ENCODE measurements at regions not wholly inside any gene's neighbourhood (a gene's known extent, or its start where the extent isn't known, plus 50 kb on each side); places are given as distances from the start of the nearest gene placed in this dataset.
"Not testable (repeated sequence)": the region's sequence is repeated elsewhere in the genome, so short reads cannot be mapped to it uniquely, and the experiment has no call there.

GRCh38 chr2:215836881-215837280 lies 176.5 kb downstream of the MREG start:
- in situ Hi-C loops (cut with HindIII; ENCODE audit: low pct_unique_long_range_greater_than_20kb, low sequenced_read_pairs) = no loop called here
- DNase-seq (ENCODE audit: low read depth in 1 of 2, low spot score in 1 of 2) = no peak
- no peak for TF ChIP-seq JUND (IDR thresholded peaks at IDR 0.05; ENCODE audit: low read depth)

- in situ Hi-C loops (cut with HindIII; ENCODE audit: low pct_unique_long_range_greater_than_20kb, low sequenced_read_pairs) = no loop called here
- peak in 1 of 2 experiments; percentile 36 for DNase-seq (ENCODE audit: low read depth in 1 of 2, low spot score in 1 of 2)
- TF ChIP-seq JUND (IDR thresholded peaks at IDR 0.05; ENCODE audit: low read depth) = no peak; the same call in 1 of the 2 replicates
Measured at GRCh38 chr2:215835657-215836056, 177.7 kb downstream of the MREG start.

- TF ChIP-seq JUND (IDR thresholded peaks at IDR 0.05; ENCODE audit: low read depth) = no peak
- in situ Hi-C loops (cut with HindIII; ENCODE audit: low pct_unique_long_range_greater_than_20kb, low sequenced_read_pairs) = no loop called here
- DNase-seq (ENCODE audit: low read depth in 1 of 2, low spot score in 1 of 2) = no peak
Measured at GRCh38 chr2:215835231-215835630, 178.1 kb downstream of the MREG start.

GRCh38 chr2:215833531-215834162 lies 179.7 kb downstream of the MREG start:
- in situ Hi-C loops (cut with HindIII; ENCODE audit: low pct_unique_long_range_greater_than_20kb, low sequenced_read_pairs) = no loop called here
- peak in 1 of 2 experiments; percentile 30 for DNase-seq (ENCODE audit: low read depth in 1 of 2, low spot score in 1 of 2)
- no peak for TF ChIP-seq JUND (IDR thresholded peaks at IDR 0.05; ENCODE audit: low read depth)

- no peak for DNase-seq (ENCODE audit: low read depth in 1 of 2, low spot score in 1 of 2)
- no peak for TF ChIP-seq JUND (IDR thresholded peaks at IDR 0.05; ENCODE audit: low read depth)
- in situ Hi-C loops (cut with HindIII; ENCODE audit: low pct_unique_long_range_greater_than_20kb, low sequenced_read_pairs) = no loop called here
Measured at GRCh38 chr2:215832791-215833190, 180.6 kb downstream of the MREG start.

GRCh38 chr2:215831296-215831913 lies 181.9 kb downstream of the MREG start:
- no peak for TF ChIP-seq JUND (IDR thresholded peaks at IDR 0.05; ENCODE audit: low read depth)
- in situ Hi-C loops (cut with HindIII; ENCODE audit: low pct_unique_long_range_greater_than_20kb, low sequenced_read_pairs) = no loop called here
- DNase-seq (ENCODE audit: low read depth in 1 of 2, low spot score in 1 of 2) = no peak

GRCh38 chr2:215830304-215830703 lies 183.0 kb downstream of the MREG start:
- DNase-seq (ENCODE audit: low read depth in 1 of 2, low spot score in 1 of 2) = no peak
- in situ Hi-C loops (cut with HindIII; ENCODE audit: low pct_unique_long_range_greater_than_20kb, low sequenced_read_pairs) = no loop called here
- TF ChIP-seq JUND (IDR thresholded peaks at IDR 0.05; ENCODE audit: low read depth) = no peak

- no peak for DNase-seq (ENCODE audit: low read depth in 1 of 2, low spot score in 1 of 2)
- TF ChIP-seq JUND (IDR thresholded peaks at IDR 0.05; ENCODE audit: low read depth) = no peak
- in situ Hi-C loops (cut with HindIII; ENCODE audit: low pct_unique_long_range_greater_than_20kb, low sequenced_read_pairs) = no loop called here
Measured at GRCh38 chr2:215829261-215829660, 184.1 kb downstream of the MREG start.

- in situ Hi-C loops (cut with HindIII; ENCODE audit: low pct_unique_long_range_greater_than_20kb, low sequenced_read_pairs) = no loop called here
Measured at GRCh38 chr2:215828528-215829184, 184.7 kb downstream of the MREG start.

GRCh38 chr2:215826838-215827441 lies 186.4 kb downstream of the MREG start:
- no peak for DNase-seq (ENCODE audit: low read depth in 1 of 2, low spot score in 1 of 2)
- in situ Hi-C loops (cut with HindIII; ENCODE audit: low pct_unique_long_range_greater_than_20kb, low sequenced_read_pairs) = no loop called here

More at GRCh38 chr2:215828528-215829184, 184.7 kb downstream of the MREG start:
- peak; percentile 12 to 80 for DNase-seq (ENCODE audit: low read depth in 1 of 2, low spot score in 1 of 2)
- TF ChIP-seq JUND (IDR thresholded peaks at IDR 0.05; ENCODE audit: low read depth) = no peak

GRCh38 chr2:215826376-215826775 lies 187.0 kb downstream of the MREG start:
- DNase-seq (ENCODE audit: low read depth in 1 of 2, low spot score in 1 of 2) = no peak
- no peak for TF ChIP-seq JUND (IDR thresholded peaks at IDR 0.05; ENCODE audit: low read depth)
- in situ Hi-C loops (cut with HindIII; ENCODE audit: low pct_unique_long_range_greater_than_20kb, low sequenced_read_pairs) = no loop called here

More at GRCh38 chr2:215826838-215827441, 186.4 kb downstream of the MREG start:
- no peak for TF ChIP-seq JUND (IDR thresholded peaks at IDR 0.05; ENCODE audit: low read depth)

- in situ Hi-C loops (cut with HindIII; ENCODE audit: low pct_unique_long_range_greater_than_20kb, low sequenced_read_pairs) = no loop called here
- TF ChIP-seq JUND (IDR thresholded peaks at IDR 0.05; ENCODE audit: low read depth) = no peak
- DNase-seq (ENCODE audit: low read depth in 1 of 2, low spot score in 1 of 2) = no peak
Measured at GRCh38 chr2:215825707-215826106, 187.6 kb downstream of the MREG start.

GRCh38 chr2:215821298-215821697 lies 192.1 kb downstream of the MREG start:
- in situ Hi-C loops (cut with HindIII; ENCODE audit: low pct_unique_long_range_greater_than_20kb, low sequenced_read_pairs); DNase-seq (ENCODE audit: low read depth in 1 of 2, low spot score in 1 of 2): not testable (repeated sequence)

GRCh38 chr2:215819713-215820112 lies 193.6 kb downstream of the MREG start:
- DNase-seq (ENCODE audit: low read depth in 1 of 2, low spot score in 1 of 2); in situ Hi-C loops (cut with HindIII; ENCODE audit: low pct_unique_long_range_greater_than_20kb, low sequenced_read_pairs): not testable (repeated sequence)

All from T47D (cell line).